Endothelial cell of umbilical vein (primary cell): ENCODE measurements at regions not wholly inside any gene's neighbourhood (a gene's known extent, or its start where the extent isn't known, plus 50 kb on each side); places are given as distances from the start of the nearest gene placed in this dataset.

Experiments
- BruUV-seq: library from RNA; stranded (reverse); fragments of 400-500 nt; replicated peaks from 2 replicates; lab custom pipeline; 2021; lab: Mats Ljungman, UMichigan
- CTCF ChIA-PET: fragments of 300-600, 350-600 bp; sonication (Branson Sonifier 250); formaldehyde crosslinking; loops from one replicate; lab custom pipeline; 2021; ENCODE audit warnings: antibody characterized with exemption, inconsistent platforms; lab: Charles Lee
- POLR2A ChIA-PET: fragments of 300-600, 350-600 bp; sonication (Branson Sonifier 250); formaldehyde crosslinking; loops from one replicate; lab custom pipeline; 2021; ENCODE audit warnings: antibody characterized with exemption, inconsistent platforms; lab: Charles Lee
- DNase-seq: peaks from one replicate; pipeline ENCODE4 v3.0.0-alpha.2; 2011; ENCODE audit warnings: low read depth, low spot score
- FAIRE-seq: peaks from 2 replicates; lab custom pipeline; 2011; peaks lifted over from hg19 to GRCh38; lab: Jason Lieb, UNC
- H2AFZ ChIP-seq: 2 replicates; pipeline ENCODE4 v1.6.0; 2012; ENCODE audit warnings: low read depth, low read length, control low read depth, inconsistent platforms
- H3K27ac ChIP-seq: 2 replicates; pipeline ENCODE4 v1.5.1; 2011; ENCODE audit warnings: low read depth, mild to moderate bottlenecking, control low read depth, low read length, moderate library complexity; ENCODE audit not compliant: insufficient read depth
- H3K27me3 ChIP-seq, 2 experiments: 2 replicates each; pipeline versions ENCODE4 v1.6.0 to v1.6.1; 2011; ENCODE audit warnings: low read length in 2 of 2, mixed read lengths in 1 of 2; ENCODE audit not compliant: control insufficient read depth in 2 of 2, insufficient read depth in 2 of 2
- H3K36me3 ChIP-seq, 2 experiments: 2 replicates in 1 of 2; 3 replicates in 1 of 2; pipeline ENCODE4 v1.5.1; 2011; ENCODE audit warnings: low read length in 2 of 2, mild to moderate bottlenecking in 1 of 2, moderate library complexity in 1 of 2; ENCODE audit not compliant: control insufficient read depth in 2 of 2, insufficient read depth in 2 of 2; ENCODE audit errors: extremely low read depth in 1 of 2
- H3K4me1 ChIP-seq: 3 replicates; pipeline ENCODE4 v1.5.1; 2011; ENCODE audit warnings: mild to moderate bottlenecking, low read length; ENCODE audit not compliant: control insufficient read depth, insufficient read depth; ENCODE audit errors: extremely low read depth
- H3K4me2 ChIP-seq: 2 replicates; pipeline ENCODE4 v1.6.1; 2011; ENCODE audit warnings: low read length, control low read depth, mixed read lengths; ENCODE audit not compliant: insufficient read depth
- H3K4me3 ChIP-seq, 3 experiments: fragments of 200-600 bp in 1 of 3; sonication (generic), shearing (Covaris generic) in 1 of 3; replicated peaks in 1 of 3; 2 replicates each; pipeline ENCODE4 v1.5.1; 2011 to 2016; ENCODE audit warnings: control low read depth in 3 of 3, low read length in 3 of 3, mild to moderate bottlenecking in 2 of 3, inconsistent platforms in 1 of 3, low read depth in 1 of 3, moderate library complexity in 1 of 3; ENCODE audit not compliant: insufficient read depth in 1 of 3
- H3K79me2 ChIP-seq: 2 replicates; pipeline ENCODE4 v1.6.0; 2012; ENCODE audit warnings: low read length, inconsistent platforms; ENCODE audit not compliant: control insufficient read depth, insufficient read depth
- H3K9ac ChIP-seq: replicated peaks from 2 replicates; pipeline ENCODE3; 2011; ENCODE audit warnings: low read length, control low read depth; ENCODE audit not compliant: insufficient read depth; ENCODE audit errors: extremely low read depth
- H3K9me1 ChIP-seq: replicated peaks from 3 replicates; pipeline ENCODE4 v1.6.0; 2011; ENCODE audit warnings: mild to moderate bottlenecking, low read length; ENCODE audit not compliant: control insufficient read depth, insufficient read depth; ENCODE audit errors: extremely low read depth
- H3K9me3 ChIP-seq: replicated peaks from 2 replicates; pipeline ENCODE4 v1.5.1; 2012; ENCODE audit warnings: low read length, inconsistent platforms; ENCODE audit not compliant: control insufficient read depth, insufficient read depth
- H4K20me1 ChIP-seq: replicated peaks from 2 replicates; pipeline ENCODE3; 2011; ENCODE audit warnings: mild to moderate bottlenecking, low read length; ENCODE audit not compliant: control insufficient read depth, insufficient read depth; ENCODE audit errors: extremely low read depth
- FOS ChIP-seq: IDR thresholded peaks from 2 replicates; pipeline ENCODE4 v1.6.1; 2011; ENCODE audit warnings: mild to moderate bottlenecking, low read length, moderate library complexity, borderline replicate concordance; ENCODE audit not compliant: insufficient read depth
- GATA2 ChIP-seq: IDR thresholded peaks from 2 replicates; pipeline ENCODE4 v1.7.0; 2011; ENCODE audit warnings: low read depth, mild to moderate bottlenecking, moderate library complexity, mixed read lengths, low read length; ENCODE audit not compliant: insufficient read length, insufficient read depth
- JUN ChIP-seq: IDR thresholded peaks from 2 replicates; pipeline ENCODE4 v1.6.1; 2011; ENCODE audit warnings: borderline replicate concordance, low read depth; ENCODE audit not compliant: insufficient read length, insufficient read depth
- MYC ChIP-seq: IDR thresholded peaks from one replicate; pipeline ENCODE4 v1.6.1; 2011; ENCODE audit warnings: mild to moderate bottlenecking, low read depth, low read length
- dilution Hi-C: fragments of 300-500 bp; cut with MboI; formaldehyde crosslinking; loops from one replicate; pipeline ENCODE4 v1.15.0; 2019; ENCODE audit warnings: low sequenced_read_pairs; ENCODE audit not compliant: extremely low pct_ligation_motif_present
- intact Hi-C: fragments of 100-400 bp; cut with micrococcal nuclease; formaldehyde crosslinking; loops from one replicate; pipeline ENCODE4 v1.10.0; 2022
- TF ChIP-seq, protein P1 (sequence below): IDR thresholded peaks from 2 replicates; pipeline ENCODE4 v1.6.1; 2011; ENCODE audit not compliant: insufficient read depth, insufficient read length

DNA sequence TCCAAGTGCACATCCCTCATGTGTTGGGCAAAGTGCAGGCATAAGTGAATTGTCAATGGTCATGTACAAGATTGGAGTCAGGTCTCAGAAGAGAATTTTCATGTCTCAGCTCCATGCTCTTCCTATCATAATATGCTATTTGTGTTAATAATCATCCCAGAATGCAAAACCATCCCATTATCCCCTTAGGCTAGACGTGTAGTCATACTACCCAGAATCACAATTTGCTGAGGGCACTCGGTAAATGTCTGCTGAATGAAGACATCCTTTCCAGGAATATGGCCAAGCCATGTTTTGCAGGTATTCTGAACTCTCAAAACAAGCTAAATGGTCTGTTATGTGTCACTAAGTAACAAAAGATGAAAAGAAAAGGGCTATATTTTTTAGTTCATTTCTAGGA, 263.8 kb downstream of the RAD51AP2 start:
- Histone ChIP-seq H3K27me3 (no peaks in the 10 kb centered on the region), H3K79me2 (no peaks in the 10 kb centered on the region), H2AFZ (no peak overlapping the region), H4K20me1 (no peaks in the 10 kb centered on the region), H3K4me2 (no peak overlapping the region), H3K9me3 (no peaks in the 10 kb centered on the region), H3K9ac (no peak overlapping the region), H3K4me1 (no peaks in the 10 kb centered on the region), H3K4me3 (no peak overlapping the region), H3K9me1 (no peaks in the 10 kb centered on the region), H3K36me3 (no peaks in the 10 kb centered on the region), H3K27ac (no peak overlapping the region)
- CTCF ChIA-PET, result no interaction called here
- DNase-seq (no peak), FAIRE-seq (no peak)
- dilution Hi-C loops, result no loop called here
- intact Hi-C loops, result no loop called here
- POLR2A ChIA-PET, result no interaction called here
- BruUV-seq, result no TSS peak
- TF ChIP-seq MYC, result no peak

DNA sequence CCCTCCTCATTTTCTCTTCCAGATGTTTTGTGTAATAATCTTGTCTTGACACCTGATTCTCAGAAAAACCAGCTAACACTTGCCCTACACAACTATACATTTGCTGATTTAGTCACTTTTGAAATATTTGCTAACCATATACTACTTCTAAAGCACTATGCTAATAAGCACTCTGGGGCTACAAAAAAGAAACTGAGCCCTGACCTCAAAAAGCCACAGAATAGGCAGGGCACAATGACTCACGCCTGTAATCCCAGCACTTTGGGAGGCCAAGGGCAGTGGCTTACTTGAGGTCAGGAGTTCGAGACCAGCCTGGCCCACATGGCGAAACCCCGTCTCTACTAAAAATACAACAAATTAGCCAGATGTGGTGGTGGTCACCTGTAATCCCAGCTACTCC, 266.0 kb downstream of the RAD51AP2 start:
- no peaks in the 10 kb centered on the region for H3K9me3 ChIP-seq
- no peaks in the 10 kb centered on the region for H4K20me1 ChIP-seq
- H3K4me1 ChIP-seq, result no peaks in the 10 kb centered on the region
- TF ChIP-seq GATA2 (no peak), JUN (no peak), FOS (no peak), MYC (no peak)
- TF ChIP-seq, protein P1, sequence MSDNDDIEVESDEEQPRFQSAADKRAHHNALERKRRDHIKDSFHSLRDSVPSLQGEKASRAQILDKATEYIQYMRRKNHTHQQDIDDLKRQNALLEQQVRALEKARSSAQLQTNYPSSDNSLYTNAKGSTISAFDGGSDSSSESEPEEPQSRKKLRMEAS, result no peak
- DNase-seq (no peak), FAIRE-seq (no peak)
- H3K27me3 ChIP-seq, result no peaks in the 10 kb centered on the region
- intact Hi-C loops (no loop called here), dilution Hi-C loops (no loop called here)
- no peaks in the 10 kb centered on the region for H3K36me3 ChIP-seq
- ChIA-PET POLR2A (no interaction called here), CTCF (no interaction called here)
- H2AFZ ChIP-seq, result no peak overlapping the region
- H3K27ac ChIP-seq, result no peak overlapping the region
- H3K9me1 ChIP-seq, result no peaks in the 10 kb centered on the region
- H3K9ac ChIP-seq, result no peak overlapping the region
- no peak overlapping the region for H3K4me3 ChIP-seq
- H3K79me2 ChIP-seq, result no peaks in the 10 kb centered on the region
- no TSS peak for BruUV-seq
- H3K4me2 ChIP-seq, result no peak overlapping the region
